SK-N-SH treated with all-trans-retinoic acid at 6 μM for 48 hours (cell line): ENCODE measurements at regions not wholly inside any gene's neighbourhood (a gene's known extent, or its start where the extent isn't known, plus 50 kb on each side); places are given as distances from the start of the nearest gene placed in this dataset.

Experiments
- ATAC-seq: fragments of 200-7000 bp; cut with Tn5 transposase; 3 replicates; pipeline ENCODE4 v1.9.1; 2020; ENCODE audit warnings: mild to moderate bottlenecking, moderate library complexity
- ARNTL ChIP-seq: fragments of 450-650 bp; formaldehyde crosslinking; IDR thresholded peaks from 2 replicates; pipeline ENCODE4 v1.5.0; 2020; ENCODE audit warnings: low read depth, mild to moderate bottlenecking, moderate library complexity, borderline replicate concordance
- BACH2 ChIP-seq: fragments of 250-450 bp; sonication (Bioruptor Pico); IDR thresholded peaks from 2 replicates; pipeline ENCODE4 v1.9.0; 2021; ENCODE audit warnings: mild to moderate bottlenecking, borderline replicate concordance
- CREB5 ChIP-seq: fragments of 250-450 bp; sonication (Bioruptor Pico); IDR thresholded peaks from 2 replicates; pipeline ENCODE4 v1.5.1; 2020; ENCODE audit warnings: low read depth, mild to moderate bottlenecking, moderate library complexity
- CSDC2 ChIP-seq: fragments of 250-450 bp; sonication (Bioruptor Pico); IDR thresholded peaks from 2 replicates; pipeline ENCODE4 v1.5.0; 2020; ENCODE audit warnings: mild to moderate bottlenecking, moderate library complexity
- CSRNP3 ChIP-seq: fragments of 250-450 bp; sonication (Bioruptor Pico); IDR thresholded peaks from 2 replicates; pipeline ENCODE4 v1.5.1; 2021; ENCODE audit warnings: mild to moderate bottlenecking, moderate library complexity
- ESRRG ChIP-seq: fragments of 250-450 bp; sonication (Bioruptor Pico); IDR thresholded peaks from 2 replicates; pipeline ENCODE4 v1.6.1; 2021; ENCODE audit warnings: mild to moderate bottlenecking
- GLIS3 ChIP-seq: fragments of 250-450 bp; sonication (Bioruptor Pico); IDR thresholded peaks from 2 replicates; pipeline ENCODE4 v1.5.0; 2020; ENCODE audit warnings: mild to moderate bottlenecking, moderate library complexity
- ISL1 ChIP-seq: fragments of 250-450 bp; sonication (Bioruptor Pico); IDR thresholded peaks from 2 replicates; pipeline ENCODE4 v2.1.2; 2022; ENCODE audit warnings: mild to moderate bottlenecking, moderate library complexity
- PATZ1 ChIP-seq: fragments of 250-450 bp; sonication (Bioruptor Pico); IDR thresholded peaks from 2 replicates; pipeline ENCODE4 v1.8.0; 2020; ENCODE audit warnings: mild to moderate bottlenecking, moderate library complexity, borderline replicate concordance
- POU6F1 ChIP-seq: fragments of 250-450 bp; sonication (Bioruptor Pico); IDR thresholded peaks from 2 replicates; pipeline ENCODE4 v1.8.0; 2021; ENCODE audit warnings: low read depth, mild to moderate bottlenecking, moderate library complexity, borderline replicate concordance
- PPARA ChIP-seq: fragments of 250-450 bp; sonication (Bioruptor Pico); IDR thresholded peaks from 2 replicates; pipeline ENCODE4 v1.5.0; 2020; ENCODE audit warnings: mild to moderate bottlenecking, borderline replicate concordance
- SNAI2 ChIP-seq: fragments of 250-450 bp; sonication (Bioruptor Pico); IDR thresholded peaks from 2 replicates; pipeline ENCODE4 v1.5.0; 2020; ENCODE audit warnings: mild to moderate bottlenecking, moderate library complexity
- TCF4 ChIP-seq: fragments of 250-450 bp; sonication (Bioruptor Pico); IDR thresholded peaks from 2 replicates; pipeline ENCODE4 v1.8.0; 2021; ENCODE audit warnings: mild to moderate bottlenecking, moderate library complexity, borderline replicate concordance
- TSHZ2 ChIP-seq: fragments of 250-450 bp; sonication (Bioruptor Pico); IDR thresholded peaks from 2 replicates; pipeline ENCODE4 v1.5.0; 2020; ENCODE audit warnings: mild to moderate bottlenecking, moderate library complexity
- ZC3H10 ChIP-seq: fragments of 250-450 bp; sonication (Bioruptor Pico); IDR thresholded peaks from 2 replicates; pipeline ENCODE4 v1.5.1; 2021; ENCODE audit warnings: mild to moderate bottlenecking, moderate library complexity
- ZFP3 ChIP-seq: fragments of 250-450 bp; sonication (Bioruptor Pico); IDR thresholded peaks from 2 replicates; pipeline ENCODE4 v1.5.0; 2020; ENCODE audit warnings: mild to moderate bottlenecking, moderate library complexity
- ZNF565 ChIP-seq: fragments of 450-650 bp; formaldehyde crosslinking; conservative IDR thresholded peaks from 2 replicates; pipeline ENCODE4 v1.5.0; 2020; ENCODE audit warnings: low read depth, mild to moderate bottlenecking, moderate library complexity
- ZNF70 ChIP-seq: fragments of 450-650 bp; formaldehyde crosslinking; IDR thresholded peaks from 2 replicates; pipeline ENCODE4 v1.5.0; 2020; ENCODE audit warnings: mild to moderate bottlenecking, moderate library complexity
- ZNF8 ChIP-seq: fragments of 450-650 bp; formaldehyde crosslinking; IDR thresholded peaks from 2 replicates; pipeline ENCODE4 v1.5.0; 2020; ENCODE audit warnings: mild to moderate bottlenecking, moderate library complexity

- no peak for ATAC-seq
- no peak for TF ChIP-seq CREB5 (CRISPR knock-in tag)
- TF ChIP-seq PATZ1 (CRISPR knock-in tag), result no peak
- TF ChIP-seq CSDC2, result no peak
- no peak for TF ChIP-seq ZNF70
- no peak for TF ChIP-seq ISL1 (CRISPR knock-in tag)
- no peak for TF ChIP-seq TSHZ2 (CRISPR knock-in tag)
- no peak for TF ChIP-seq GLIS3 (CRISPR knock-in tag)
Measured at GRCh38 chr18:76255070-76255683, 239.9 kb downstream of the ZNF516 start.

GRCh38 chr18:76252880-76253279, 242.2 kb downstream of the ZNF516 start:
- ATAC-seq, result no peak
- TF ChIP-seq ZFP3 (CRISPR knock-in tag) (no peak), ZNF8 (CRISPR knock-in tag) (no peak), CREB5 (CRISPR knock-in tag) (no peak), ISL1 (CRISPR knock-in tag) (no peak), TSHZ2 (CRISPR knock-in tag) (no peak), TCF4 (CRISPR knock-in tag) (no peak), PATZ1 (CRISPR knock-in tag) (no peak), ARNTL (no peak), ZNF70 (no peak), POU6F1 (no peak), ZC3H10 (CRISPR knock-in tag) (no peak), ZNF565 (CRISPR knock-in tag) (no peak), PPARA (CRISPR knock-in tag) (no peak), SNAI2 (CRISPR knock-in tag) (no peak), CSRNP3 (CRISPR knock-in tag) (no peak), BACH2 (CRISPR knock-in tag) (no peak), ESRRG (CRISPR knock-in tag) (no peak)
